Muscle layer of colon (tissue), 2 donors: ENCODE measurements at regions not wholly inside any gene's neighbourhood (a gene's known extent, or its start where the extent isn't known, plus 50 kb on each side); places are given as distances from the start of the nearest gene placed in this dataset.

ENCODE experiments used
- H3K27ac ChIP-seq: one replicate; pipeline ENCODE4 v1.7.0; 2013; ENCODE audit warnings: low read depth, mild to moderate bottlenecking, low read length, moderate library complexity
- H3K27me3 ChIP-seq, 2 donors: one replicate each; pipeline ENCODE4 v1.7.0; 2013; ENCODE audit warnings: low read length in 2 of 2, mild to moderate bottlenecking in 2 of 2; ENCODE audit not compliant: insufficient read depth in 2 of 2, control insufficient read depth in 1 of 2
- H3K36me3 ChIP-seq: one replicate; pipeline ENCODE4 v1.7.0; 2013; ENCODE audit warnings: mild to moderate bottlenecking, low read length; ENCODE audit not compliant: insufficient read depth
- H3K4me1 ChIP-seq: one replicate; pipeline ENCODE4 v1.7.0; 2013; ENCODE audit warnings: mild to moderate bottlenecking, low read length; ENCODE audit not compliant: insufficient read depth
- H3K4me3 ChIP-seq, 2 donors: one replicate each; pipeline ENCODE4 v1.7.0; 2013; ENCODE audit warnings: low read length in 2 of 2, low read depth in 1 of 2, mild to moderate bottlenecking in 1 of 2, moderate library complexity in 1 of 2
- H3K9ac ChIP-seq: one replicate; pipeline ENCODE4 v1.7.0; 2013; ENCODE audit warnings: low read length
- H3K9me3 ChIP-seq: one replicate; pipeline ENCODE4 v1.7.0; 2013; ENCODE audit warnings: mild to moderate bottlenecking, low read length
- donor health status: abdominal sarcoma.
- donor health status: Adenocarcinoma of cecum.

DNA sequence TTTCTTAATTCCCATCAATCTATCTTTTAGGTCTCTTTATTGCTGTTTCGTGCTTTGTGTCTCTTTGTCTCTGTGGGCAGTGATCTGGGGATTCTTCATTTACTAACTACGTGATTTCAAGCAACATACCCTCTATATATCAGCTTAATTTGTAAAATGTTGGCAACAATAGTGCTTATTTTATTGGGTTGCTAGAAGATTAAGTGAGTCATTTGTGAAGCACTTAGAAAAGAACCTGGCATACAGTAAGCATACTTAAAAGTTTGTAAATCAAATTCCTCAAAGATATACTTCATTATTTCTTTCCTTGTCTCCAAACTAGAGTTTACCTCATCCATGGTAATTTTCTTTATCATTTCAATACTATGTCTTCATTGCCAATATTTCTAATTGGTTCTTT is 669.7 kb downstream of the MAT2B start:
- H3K9me3 ChIP-seq, result no peaks in the 10 kb centered on the region
- H3K4me1 ChIP-seq, result peaks cover 4% of the 10 kb centered on the region
- H3K9ac ChIP-seq, result no peak overlapping the region
- no peaks in the 10 kb centered on the region for H3K27me3 ChIP-seq
- no peak overlapping the region for H3K27ac ChIP-seq
- H3K4me3 ChIP-seq, result no peak overlapping the region
- no peaks in the 10 kb centered on the region for H3K36me3 ChIP-seq

DNA sequence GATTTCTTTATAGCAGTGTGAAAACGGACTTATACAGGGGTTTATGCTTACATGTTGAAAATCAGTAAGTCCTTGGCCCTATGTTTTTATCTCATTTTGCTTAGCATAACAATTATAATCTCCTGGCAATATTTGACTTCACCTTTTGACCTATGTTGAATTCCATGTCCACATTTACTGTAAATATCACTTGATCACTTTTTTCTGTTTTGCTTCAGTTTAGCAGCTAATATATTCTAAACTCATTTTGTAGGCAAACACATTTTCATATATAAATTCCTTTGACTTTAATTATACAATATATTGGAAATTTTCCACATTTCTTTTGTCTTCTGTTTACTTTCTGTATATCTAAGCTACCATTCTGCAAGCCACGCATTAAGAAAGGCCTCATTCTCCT is 674.0 kb downstream of the MAT2B start:
- H3K4me1 ChIP-seq, result peaks cover 4% of the 10 kb centered on the region
- H3K9me3 ChIP-seq, result no peaks in the 10 kb centered on the region
- no peaks in the 10 kb centered on the region for H3K27me3 ChIP-seq
- no peak overlapping the region for H3K27ac ChIP-seq
- no peaks in the 10 kb centered on the region for H3K36me3 ChIP-seq
- no peak overlapping the region for H3K4me3 ChIP-seq
- H3K9ac ChIP-seq, result no peak overlapping the region

DNA sequence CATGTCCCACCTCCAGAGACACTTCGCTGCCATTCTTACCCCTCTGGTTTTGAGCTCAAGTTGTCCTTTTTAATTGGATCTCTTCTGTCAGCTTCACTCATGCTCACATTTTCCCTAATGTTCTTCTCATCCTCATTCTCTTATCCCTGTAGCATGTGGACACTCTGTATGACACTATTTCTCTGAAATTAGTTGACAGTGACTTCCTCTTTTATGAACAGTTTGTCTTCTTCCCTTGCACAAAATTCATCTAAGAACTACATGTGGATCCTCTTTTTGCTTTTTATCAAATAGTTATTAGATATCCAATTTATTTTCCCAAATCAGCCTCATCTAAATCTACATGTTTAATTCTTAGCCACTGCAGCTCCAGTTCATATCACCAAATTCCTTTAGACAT is 676.2 kb downstream of the MAT2B start:
- no peaks in the 10 kb centered on the region for H3K27me3 ChIP-seq
- no peaks in the 10 kb centered on the region for H3K9me3 ChIP-seq
- H3K27ac ChIP-seq, result no peak overlapping the region
- no peak overlapping the region for H3K4me3 ChIP-seq
- no peak overlapping the region for H3K9ac ChIP-seq
- H3K36me3 ChIP-seq, result no peaks in the 10 kb centered on the region
- no peaks in the 10 kb centered on the region for H3K4me1 ChIP-seq

DNA sequence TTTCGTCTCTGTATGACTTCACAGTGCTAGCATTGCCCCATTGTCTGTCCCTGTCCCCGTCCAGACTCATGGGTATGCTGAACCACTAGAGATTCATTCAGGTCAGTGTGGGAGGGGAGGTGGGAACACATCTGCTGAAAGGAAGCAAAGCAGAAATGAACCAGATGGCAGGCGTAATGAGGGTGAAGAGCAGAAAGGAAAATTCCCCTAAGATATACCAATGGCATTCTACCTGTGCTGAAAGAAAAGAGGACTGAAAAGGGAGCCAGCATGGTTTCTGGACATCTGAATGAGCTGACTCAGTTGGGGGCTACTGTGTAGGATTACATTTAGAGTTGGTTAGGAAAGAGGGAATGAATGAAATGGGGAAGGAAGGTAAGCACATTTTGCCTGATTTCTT is 678.7 kb downstream of the MAT2B start:
- H3K36me3 ChIP-seq, result no peaks in the 10 kb centered on the region
- H3K27ac ChIP-seq, result no peak overlapping the region
- no peaks in the 10 kb centered on the region for H3K9me3 ChIP-seq
- H3K9ac ChIP-seq, result no peak overlapping the region
- H3K4me3 ChIP-seq, result no peak overlapping the region
- no peaks in the 10 kb centered on the region for H3K4me1 ChIP-seq
- no peaks in the 10 kb centered on the region for H3K27me3 ChIP-seq

DNA sequence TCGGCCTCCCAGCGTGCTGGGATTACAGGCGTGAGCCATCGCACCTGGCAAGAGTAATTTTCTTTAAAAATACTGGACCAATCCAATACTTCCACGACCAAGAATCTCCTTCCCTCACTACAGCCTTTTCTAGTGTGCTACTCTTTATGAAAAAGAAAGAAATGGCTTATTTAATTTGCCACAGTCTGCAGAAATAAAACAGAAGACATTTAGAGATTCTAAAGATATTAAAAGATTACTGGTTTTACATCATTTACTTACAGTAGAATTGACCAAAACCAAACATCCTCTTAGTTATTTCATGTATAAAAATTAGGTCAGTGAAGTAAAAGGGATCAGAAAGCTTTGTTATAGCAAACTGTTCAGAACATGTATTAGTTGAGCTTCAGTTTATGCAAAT is 679.6 kb downstream of the MAT2B start:
- Histone ChIP-seq H3K4me3 (no peak overlapping the region), H3K4me1 (no peaks in the 10 kb centered on the region), H3K9me3 (no peaks in the 10 kb centered on the region), H3K27me3 (no peaks in the 10 kb centered on the region), H3K27ac (no peak overlapping the region), H3K9ac (no peak overlapping the region), H3K36me3 (no peaks in the 10 kb centered on the region)

DNA sequence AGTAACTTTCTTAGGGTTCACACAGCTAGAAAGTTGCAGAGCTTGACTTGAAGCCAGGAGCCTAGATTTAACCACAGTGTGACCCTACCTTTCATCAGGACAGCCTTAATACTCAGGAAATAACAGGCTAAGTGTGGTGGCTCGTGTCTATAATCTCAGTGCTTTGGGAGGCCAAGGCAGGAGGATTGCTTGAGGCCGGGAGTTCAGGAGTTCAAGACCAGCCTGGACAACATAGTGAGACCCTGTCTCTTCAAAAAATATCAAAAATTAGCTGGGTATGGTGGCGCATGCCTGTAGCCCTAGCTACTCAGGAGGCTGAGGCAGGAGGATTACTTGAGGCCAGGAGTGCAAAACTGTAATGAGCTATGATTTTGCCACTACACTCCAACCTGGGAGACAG is 681.1 kb downstream of the MAT2B start:
- Histone ChIP-seq H3K27ac (no peak overlapping the region), H3K4me3 (no peak overlapping the region), H3K36me3 (no peaks in the 10 kb centered on the region), H3K9ac (no peak overlapping the region), H3K27me3 (no peaks in the 10 kb centered on the region), H3K4me1 (no peaks in the 10 kb centered on the region), H3K9me3 (no peaks in the 10 kb centered on the region)

DNA sequence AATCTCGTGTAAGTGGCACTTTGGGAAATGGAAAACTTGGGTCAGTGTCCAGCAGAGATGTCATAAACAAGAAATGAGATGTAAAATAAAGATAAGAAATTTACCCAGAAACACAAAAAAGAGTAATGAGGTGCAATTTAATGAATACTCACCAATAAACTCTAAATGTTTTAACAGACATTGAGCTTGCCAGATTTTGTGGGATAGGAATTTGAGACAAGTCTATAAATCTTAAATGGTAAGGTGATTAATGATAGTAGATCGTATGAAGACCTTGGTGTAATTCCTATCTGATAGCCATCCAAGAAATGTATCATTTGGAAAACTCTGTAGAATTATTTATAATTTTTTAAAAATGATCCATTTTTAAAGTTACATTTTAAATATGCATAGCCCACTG is 682.4 kb downstream of the MAT2B start:
- Histone ChIP-seq H3K36me3 (no peaks in the 10 kb centered on the region), H3K27me3 (no peaks in the 10 kb centered on the region), H3K27ac (no peak overlapping the region), H3K4me3 (no peak overlapping the region), H3K9me3 (no peaks in the 10 kb centered on the region), H3K4me1 (no peaks in the 10 kb centered on the region), H3K9ac (no peak overlapping the region)

DNA sequence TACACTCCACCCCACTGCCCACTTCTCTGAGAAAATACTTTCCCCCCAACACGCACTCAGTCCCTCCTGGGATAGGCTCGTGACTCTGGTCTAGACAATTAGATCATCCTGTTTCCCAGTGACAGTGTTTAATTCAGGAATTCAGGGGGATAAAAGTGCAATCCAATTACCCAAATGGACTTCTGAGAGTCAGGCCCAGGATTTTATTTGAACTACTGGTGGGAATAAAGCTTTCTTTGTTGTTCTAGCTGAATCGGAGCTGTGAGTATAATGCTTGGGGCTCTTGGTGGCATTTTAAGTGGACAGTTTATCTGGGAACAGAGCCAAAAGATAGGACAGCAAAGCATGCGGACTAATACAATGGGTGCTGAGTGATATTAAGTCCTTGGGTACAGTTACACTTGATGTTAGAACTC is 683.3 kb downstream of the MAT2B start:
- Histone ChIP-seq H3K27me3 (no peaks in the 10 kb centered on the region), H3K9me3 (no peaks in the 10 kb centered on the region), H3K9ac (no peak overlapping the region), H3K27ac (no peak overlapping the region), H3K36me3 (no peaks in the 10 kb centered on the region), H3K4me1 (no peaks in the 10 kb centered on the region), H3K4me3 (no peak overlapping the region)

DNA sequence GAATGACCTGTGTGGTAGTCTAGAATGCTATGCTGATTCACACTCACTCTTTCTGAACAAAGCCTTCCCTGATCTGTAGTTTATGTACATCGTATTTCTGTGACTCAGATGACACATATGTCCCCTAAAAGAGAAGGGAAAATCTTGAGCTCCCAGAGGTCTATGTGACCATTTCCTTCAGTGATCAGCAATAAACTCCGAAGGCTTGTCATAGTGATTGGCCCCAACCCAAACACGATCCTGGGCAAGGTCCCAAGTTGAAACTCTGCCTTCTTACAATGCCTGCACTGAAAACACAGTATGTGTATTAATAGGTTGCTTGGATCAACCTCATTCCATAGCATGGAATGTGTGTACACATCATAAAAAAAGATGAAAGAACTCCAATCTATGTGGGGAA is 685.8 kb downstream of the MAT2B start:
- H3K27ac ChIP-seq, result no peak overlapping the region
- no peak overlapping the region for H3K9ac ChIP-seq
- H3K36me3 ChIP-seq, result no peaks in the 10 kb centered on the region
- H3K9me3 ChIP-seq, result no peaks in the 10 kb centered on the region
- no peaks in the 10 kb centered on the region for H3K27me3 ChIP-seq
- no peaks in the 10 kb centered on the region for H3K4me1 ChIP-seq
- H3K4me3 ChIP-seq, result no peak overlapping the region

DNA sequence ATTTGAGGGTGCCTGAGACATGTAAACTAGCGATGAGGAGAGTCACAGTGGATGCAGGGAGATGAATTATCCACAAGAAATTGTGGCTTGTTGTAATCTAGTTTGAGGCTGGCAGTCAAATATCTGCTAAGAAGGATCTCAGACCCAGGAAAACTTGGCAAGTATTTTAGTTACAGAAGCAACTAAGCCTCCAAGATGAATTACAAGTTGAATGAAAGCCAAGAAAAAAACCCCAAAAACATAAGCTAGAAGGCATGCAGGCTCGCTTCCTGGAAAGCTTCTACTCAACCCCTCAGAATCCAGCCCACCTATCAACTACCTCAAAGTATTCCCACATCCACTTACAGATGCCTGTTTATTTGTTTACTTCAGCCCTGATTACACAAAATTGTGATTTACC is 696.9 kb downstream of the MAT2B start:
- Histone ChIP-seq H3K4me1 (no peaks in the 10 kb centered on the region), H3K27ac (no peak overlapping the region), H3K36me3 (no peaks in the 10 kb centered on the region), H3K27me3 (no peaks in the 10 kb centered on the region), H3K9me3 (no peaks in the 10 kb centered on the region), H3K4me3 (no peak overlapping the region), H3K9ac (no peak overlapping the region)

DNA sequence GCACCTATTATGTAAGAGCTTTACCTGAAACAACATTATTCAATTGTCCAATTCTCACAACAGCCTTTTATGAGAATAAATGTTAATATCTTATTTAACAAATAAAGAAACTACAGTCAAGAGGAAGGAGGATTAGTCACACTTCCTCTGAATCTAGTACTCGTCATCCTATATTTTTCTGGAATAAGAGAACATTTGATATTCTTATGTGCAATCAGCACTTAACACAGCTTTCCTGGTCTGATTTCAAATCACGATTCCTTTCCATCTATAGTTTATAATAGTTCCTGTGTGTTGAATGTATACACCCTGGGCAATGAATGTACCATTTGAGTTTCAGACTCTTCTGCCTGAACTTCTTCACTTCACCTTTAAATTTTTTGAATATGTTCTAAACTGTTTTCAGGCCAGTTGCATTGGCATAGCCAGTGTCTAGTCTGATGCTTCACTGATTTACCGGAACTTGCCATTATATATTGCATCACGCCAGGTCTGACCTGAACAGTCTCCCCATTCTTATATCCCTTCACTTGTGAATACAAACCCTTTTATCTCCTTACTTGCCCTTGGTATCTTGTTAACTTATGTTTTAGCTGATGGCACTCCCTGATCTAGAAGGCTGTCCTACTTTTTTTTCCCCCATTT is 698.3 kb downstream of the MAT2B start:
- H3K4me3 ChIP-seq, result no peak overlapping the region
- H3K27ac ChIP-seq, result no peak overlapping the region
- H3K36me3 ChIP-seq, result no peaks in the 10 kb centered on the region
- H3K9me3 ChIP-seq, result no peaks in the 10 kb centered on the region
- H3K9ac ChIP-seq, result no peak overlapping the region
- no peaks in the 10 kb centered on the region for H3K4me1 ChIP-seq
- H3K27me3 ChIP-seq, result no peaks in the 10 kb centered on the region

DNA sequence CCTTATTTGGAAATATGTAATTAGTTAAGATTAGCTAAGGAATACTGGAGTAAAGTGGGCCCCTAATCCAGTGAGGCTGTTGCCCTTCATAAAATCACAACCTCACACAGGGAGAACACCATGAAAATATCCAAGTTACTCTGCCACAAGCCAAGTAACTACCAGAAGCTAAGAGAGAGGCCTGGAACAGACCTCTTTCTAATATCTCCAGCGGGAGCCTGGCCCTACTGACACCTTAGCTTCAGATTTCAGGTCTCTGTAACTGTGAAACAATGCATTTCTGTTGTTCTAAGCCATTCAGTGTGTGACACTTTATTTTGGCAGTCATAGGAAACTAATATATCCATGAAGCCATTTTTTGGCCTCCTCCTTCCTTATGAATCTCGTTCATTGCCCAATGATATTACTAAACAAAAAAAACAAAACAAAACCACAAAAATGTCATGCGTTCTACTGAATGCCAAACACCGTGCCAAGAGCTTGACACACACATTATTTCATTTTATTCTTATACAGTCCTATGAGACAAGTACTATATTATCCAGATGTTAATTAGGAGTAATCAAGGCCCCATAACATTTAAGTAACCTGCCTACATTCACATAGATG is 699.0 kb downstream of the MAT2B start:
- Histone ChIP-seq H3K4me1 (no peaks in the 10 kb centered on the region), H3K36me3 (no peaks in the 10 kb centered on the region), H3K4me3 (no peak overlapping the region), H3K9ac (no peak overlapping the region), H3K9me3 (no peaks in the 10 kb centered on the region), H3K27ac (no peak overlapping the region), H3K27me3 (no peaks in the 10 kb centered on the region)
